Adrenal gland (tissue), 5 donors: ENCODE measurements at regions not wholly inside any gene's neighbourhood (a gene's known extent, or its start where the extent isn't known, plus 50 kb on each side); places are given as distances from the start of the nearest gene placed in this dataset.

Source experiments
- CTCF ChIP-seq, 6 experiments: fragments of 450-650 bp in 4 of 6; fragments of 200-600 bp in 2 of 6; sonication (generic) in 1 of 6; IDR thresholded peaks; 1 replicate in 5 of 6; 2 replicates in 1 of 6; pipeline versions ENCODE4 v1.5.1 to v1.8.0; 2016 to 2021; ENCODE audit warnings: antibody characterized with exemption in 6 of 6, mild to moderate bottlenecking in 2 of 6, moderate library complexity in 1 of 6
- POLR2A ChIP-seq, 2 donors: fragments of 450-650 bp; IDR thresholded peaks; one replicate each; pipeline ENCODE4 v1.6.1; 2017; ENCODE audit warnings: antibody characterized with exemption in 2 of 2, mild to moderate bottlenecking in 2 of 2, moderate library complexity in 1 of 2
- donor health status: DM: no; HTN: no; CAD: no.

- TF ChIP-seq CTCF (IDR thresholded peaks at IDR 0.05), result no peak
- TF ChIP-seq POLR2A (IDR thresholded peaks at IDR 0.05), result no peak
These were observed 212.7 kb upstream of the EDNRB start for GRCh38 chr13:78131346-78131745.
